ENCODE measurements at regions not wholly inside any gene's neighbourhood (a gene's known extent, or its start where the extent isn't known, plus 50 kb on each side); places are given as distances from the start of the nearest gene placed in this dataset.

GRCh38 chr20:40218971-40219370, 470.1 kb downstream of the MAFB start:
- DNase-seq (ENCODE audit: insufficient read length, low spot score): no peak
- FAIRE-seq: no peak
- TF ChIP-seq POU2F2 (IDR thresholded peaks at IDR 0.05; ENCODE audit: low read depth, low read length) (no peak), PAX5 (IDR thresholded peaks at IDR 0.05; ENCODE audit: insufficient read depth, low read length, severe bottlenecking) (no peak), POLR2AphosphoS5 (IDR thresholded peaks at IDR 0.05; ENCODE audit: low read depth, low read length) (no peak), POLR2A (IDR thresholded peaks at IDR 0.05; ENCODE audit: low read depth, low read length) (no peak), TAF1 (IDR thresholded peaks at IDR 0.05; ENCODE audit: low read depth, low read length) (no peak), SPI1 (IDR thresholded peaks at IDR 0.05; ENCODE audit: low read depth, low read length) (no peak)

GRCh38 chr20:40218316-40218969, 470.6 kb downstream of the MAFB start:
- TF ChIP-seq POU2F2 (IDR thresholded peaks at IDR 0.05; ENCODE audit: low read depth, low read length): no peak
- no peak for FAIRE-seq
- no peak for DNase-seq (ENCODE audit: insufficient read length, low spot score)

- TF ChIP-seq TAF1 (IDR thresholded peaks at IDR 0.05; ENCODE audit: low read depth, low read length) (no peak), POLR2AphosphoS5 (IDR thresholded peaks at IDR 0.05; ENCODE audit: low read depth, low read length) (no peak), PAX5 (IDR thresholded peaks at IDR 0.05; ENCODE audit: insufficient read depth, low read length, severe bottlenecking) (no peak), SPI1 (IDR thresholded peaks at IDR 0.05; ENCODE audit: low read depth, low read length) (no peak), POU2F2 (IDR thresholded peaks at IDR 0.05; ENCODE audit: low read depth, low read length) (no peak), POLR2A (IDR thresholded peaks at IDR 0.05; ENCODE audit: low read depth, low read length) (no peak)
- no peak for FAIRE-seq
- no peak for DNase-seq (ENCODE audit: insufficient read length, low spot score)
These were observed 481.4 kb downstream of the MAFB start for GRCh38 chr20:40207655-40208054.

GRCh38 chr20:40205971-40206370, 483.1 kb downstream of the MAFB start:
- FAIRE-seq (no peak), DNase-seq (ENCODE audit: insufficient read length, low spot score) (no peak)
- TF ChIP-seq PAX5 (IDR thresholded peaks at IDR 0.05; ENCODE audit: insufficient read depth, low read length, severe bottlenecking) (no peak), POLR2AphosphoS5 (IDR thresholded peaks at IDR 0.05; ENCODE audit: low read depth, low read length) (no peak), POLR2A (IDR thresholded peaks at IDR 0.05; ENCODE audit: low read depth, low read length) (no peak), SPI1 (IDR thresholded peaks at IDR 0.05; ENCODE audit: low read depth, low read length) (no peak), POU2F2 (IDR thresholded peaks at IDR 0.05; ENCODE audit: low read depth, low read length) (no peak), TAF1 (IDR thresholded peaks at IDR 0.05; ENCODE audit: low read depth, low read length) (no peak)

GRCh38 chr20:40203032-40203431, 486.0 kb downstream of the MAFB start:
- TF ChIP-seq SPI1 (IDR thresholded peaks at IDR 0.05; ENCODE audit: low read depth, low read length) (no peak), POLR2AphosphoS5 (IDR thresholded peaks at IDR 0.05; ENCODE audit: low read depth, low read length) (no peak), POLR2A (IDR thresholded peaks at IDR 0.05; ENCODE audit: low read depth, low read length) (no peak)
- FAIRE-seq (no peak), DNase-seq (ENCODE audit: insufficient read length, low spot score) (no peak)

- DNase-seq (ENCODE audit: insufficient read length, low spot score): no peak
- no peak for FAIRE-seq
These were observed 491.3 kb downstream of the MAFB start for GRCh38 chr20:40197691-40198090.

GRCh38 chr20:40196846-40197436, 492.1 kb downstream of the MAFB start:
- no peak for FAIRE-seq
- TF ChIP-seq PAX5 (IDR thresholded peaks at IDR 0.05; ENCODE audit: insufficient read depth, low read length, severe bottlenecking) (no peak), POLR2A (IDR thresholded peaks at IDR 0.05; ENCODE audit: low read depth, low read length) (no peak), POU2F2 (IDR thresholded peaks at IDR 0.05; ENCODE audit: low read depth, low read length) (no peak), SPI1 (IDR thresholded peaks at IDR 0.05; ENCODE audit: low read depth, low read length) (no peak), POLR2AphosphoS5 (IDR thresholded peaks at IDR 0.05; ENCODE audit: low read depth, low read length) (no peak), TAF1 (IDR thresholded peaks at IDR 0.05; ENCODE audit: low read depth, low read length) (no peak)

More at GRCh38 chr20:40197691-40198090, 491.3 kb downstream of the MAFB start:
- TF ChIP-seq TAF1 (IDR thresholded peaks at IDR 0.05; ENCODE audit: low read depth, low read length): no peak

GRCh38 chr20:40195742-40196141, 493.3 kb downstream of the MAFB start:
- TF ChIP-seq POLR2A (IDR thresholded peaks at IDR 0.05; ENCODE audit: low read depth, low read length): no peak
- TF ChIP-seq PAX5 (IDR thresholded peaks at IDR 0.05; ENCODE audit: insufficient read depth, low read length, severe bottlenecking): no peak
- TF ChIP-seq SPI1 (IDR thresholded peaks at IDR 0.05; ENCODE audit: low read depth, low read length): no peak
- TF ChIP-seq POU2F2 (IDR thresholded peaks at IDR 0.05; ENCODE audit: low read depth, low read length): no peak
- no peak for TF ChIP-seq POLR2AphosphoS5 (IDR thresholded peaks at IDR 0.05; ENCODE audit: low read depth, low read length)
- TF ChIP-seq TAF1 (IDR thresholded peaks at IDR 0.05; ENCODE audit: low read depth, low read length): no peak
- no peak for DNase-seq (ENCODE audit: insufficient read length, low spot score)
- FAIRE-seq: no peak

More at GRCh38 chr20:40196846-40197436, 492.1 kb downstream of the MAFB start:
- DNase-seq (ENCODE audit: insufficient read length, low spot score): no peak

GRCh38 chr20:40192529-40192928, 496.5 kb downstream of the MAFB start:
- no peak for TF ChIP-seq PAX5 (IDR thresholded peaks at IDR 0.05; ENCODE audit: insufficient read depth, low read length, severe bottlenecking)
- no peak for TF ChIP-seq POU2F2 (IDR thresholded peaks at IDR 0.05; ENCODE audit: low read depth, low read length)
- no peak for TF ChIP-seq POLR2A (IDR thresholded peaks at IDR 0.05; ENCODE audit: low read depth, low read length)
- no peak for TF ChIP-seq SPI1 (IDR thresholded peaks at IDR 0.05; ENCODE audit: low read depth, low read length)
- no peak for TF ChIP-seq TAF1 (IDR thresholded peaks at IDR 0.05; ENCODE audit: low read depth, low read length)
- no peak for TF ChIP-seq POLR2AphosphoS5 (IDR thresholded peaks at IDR 0.05; ENCODE audit: low read depth, low read length)
- DNase-seq (ENCODE audit: insufficient read length, low spot score): no peak
- no peak for FAIRE-seq

- TF ChIP-seq PAX5 (IDR thresholded peaks at IDR 0.05; ENCODE audit: insufficient read depth, low read length, severe bottlenecking) (no peak), TAF1 (IDR thresholded peaks at IDR 0.05; ENCODE audit: low read depth, low read length) (no peak), POLR2AphosphoS5 (IDR thresholded peaks at IDR 0.05; ENCODE audit: low read depth, low read length) (no peak), POU2F2 (IDR thresholded peaks at IDR 0.05; ENCODE audit: low read depth, low read length) (no peak), SPI1 (IDR thresholded peaks at IDR 0.05; ENCODE audit: low read depth, low read length) (no peak)
- no peak for DNase-seq (ENCODE audit: insufficient read length, low spot score)
- FAIRE-seq: no peak
These were observed 497.0 kb downstream of the MAFB start for GRCh38 chr20:40192081-40192480.

Measured in GM12891 (cell line).